Smooth muscle cell (in vitro differentiated cells): ENCODE measurements at regions not wholly inside any gene's neighbourhood (a gene's known extent, or its start where the extent isn't known, plus 50 kb on each side); places are given as distances from the start of the nearest gene placed in this dataset. TPM values are rescaled to one million over a fixed set of nuclear protein-coding genes. Genes with fewer than 3 reads are reported as not detected.

ENCODE experiments used
- DNase-seq: peaks from one replicate; lab custom pipeline; 2025; ENCODE audit not compliant: unreplicated experiment; lab: John Stamatoyannopoulos, UW
- H2AFZ ChIP-seq: fragments of 200-600 bp; sonication (generic); 2 replicates; pipeline ENCODE4 v1.6.0; 2016; ENCODE audit warnings: antibody characterized with exemption, low read depth, mild to moderate bottlenecking
- H3F3A ChIP-seq: fragments of 200-600 bp; sonication (generic); 2 replicates; pipeline ENCODE4 v1.6.0; 2017; ENCODE audit warnings: antibody characterized with exemption, low read depth
- H3K27ac ChIP-seq: fragments of 200-600 bp; sonication (generic); 2 replicates; pipeline ENCODE4 v1.5.1; 2016; ENCODE audit warnings: low read depth, mild to moderate bottlenecking
- H3K27me3 ChIP-seq: fragments of 200-600 bp; sonication (generic); 2 replicates; pipeline ENCODE4 v1.6.1; 2016; ENCODE audit warnings: low read depth, mild to moderate bottlenecking
- H3K36me3 ChIP-seq: fragments of 200-600 bp; sonication (generic); 2 replicates; pipeline ENCODE4 v1.5.1; 2016; ENCODE audit warnings: low read depth
- H3K4me1 ChIP-seq: fragments of 200-600 bp; sonication (generic); 2 replicates; pipeline ENCODE4 v1.5.1; 2016; ENCODE audit warnings: low read depth
- H3K4me2 ChIP-seq: fragments of 200-600 bp; sonication (generic); 2 replicates; pipeline ENCODE4 v1.6.0; 2016; ENCODE audit warnings: mild to moderate bottlenecking
- H3K4me3 ChIP-seq: fragments of 200-600 bp; sonication (generic); 2 replicates; pipeline ENCODE4 v1.5.1; 2016; ENCODE audit warnings: mild to moderate bottlenecking
- H3K79me2 ChIP-seq: fragments of 200-600 bp; sonication (generic); 2 replicates; pipeline ENCODE4 v1.6.0; 2016; ENCODE audit warnings: low read depth, mild to moderate bottlenecking
- H3K9ac ChIP-seq: fragments of 200-600 bp; sonication (generic); 2 replicates; pipeline ENCODE4 v1.6.0; 2016; ENCODE audit warnings: low read depth
- H3K9me3 ChIP-seq: fragments of 200-600 bp; sonication (generic); replicated peaks from 2 replicates; pipeline ENCODE4 v1.5.1; 2016; ENCODE audit warnings: low read depth
- H4K20me1 ChIP-seq: fragments of 200-600 bp; sonication (generic); 2 replicates; pipeline ENCODE4 v1.6.0; 2016; ENCODE audit warnings: low read depth
- CTCF ChIP-seq: fragments of 200-600 bp; sonication (generic); IDR thresholded peaks from 2 replicates; pipeline ENCODE4 v1.5.1; 2017; ENCODE audit warnings: borderline replicate concordance, mild to moderate bottlenecking, antibody characterized with exemption; ENCODE audit not compliant: insufficient read depth, poor library complexity, severe bottlenecking
- WGBS: methylation state at CpG from one replicate; pipeline ENCODE4 v1.1.7; 2016; ENCODE audit warnings: low lambda C conversion rate; 5-methylcytosine and 5-hydroxymethylcytosine counted together
- microRNA counts: library from miRNA; unstranded; fragments of <30 nt; microRNA quantifications from one replicate; lab custom pipeline; 2016
- microRNA-seq: library from miRNA; unstranded; fragments of <30 nt; microRNA quantifications from one replicate; pipeline ENCODE4, GENCODE V29; 2016; ENCODE audit warnings: borderline number of aligned reads
- small RNA-seq: library from RNA; depleted of rRNA; stranded (forward); fragments of <200 nt; gene quantifications from one replicate; pipeline ENCODE3, GENCODE V24; 2014

GRCh38 chr2:184540246-184540789 is 58.0 kb upstream of the ZNF804A start:
- Histone ChIP-seq H3K4me2 (no peak overlapping the region), H3K9ac (no peak overlapping the region), H3K4me1 (no peaks in the 10 kb centered on the region), H3K4me3 (no peak overlapping the region), H3K79me2 (no peaks in the 10 kb centered on the region), H3K36me3 (no peaks in the 10 kb centered on the region), H3K27me3 (no peaks in the 10 kb centered on the region), H4K20me1 (no peaks in the 10 kb centered on the region), H3F3A (no peaks in the 10 kb centered on the region), H2AFZ (no peak overlapping the region), H3K27ac (no peak overlapping the region), H3K9me3 (no peaks in the 10 kb centered on the region)
- DNase-seq = no peak
- no peak for TF ChIP-seq CTCF

GRCh38 chr2:184541591-184541990 is 56.7 kb upstream of the ZNF804A start:
- H3F3A ChIP-seq = no peaks in the 10 kb centered on the region
- no peak overlapping the region for H3K9ac ChIP-seq
- TF ChIP-seq CTCF = no peak
- H2AFZ ChIP-seq = no peak overlapping the region
- no peaks in the 10 kb centered on the region for H3K79me2 ChIP-seq
- no peaks in the 10 kb centered on the region for H3K27me3 ChIP-seq
- 79% methylated on average over 2 of the region's 2 CpGs for WGBS
- no peaks in the 10 kb centered on the region for H4K20me1 ChIP-seq
- no peaks in the 10 kb centered on the region for H3K4me1 ChIP-seq
- no peak overlapping the region for H3K4me3 ChIP-seq
- no peak for DNase-seq
- H3K9me3 ChIP-seq = no peaks in the 10 kb centered on the region
- no peak overlapping the region for H3K27ac ChIP-seq
- no peak overlapping the region for H3K4me2 ChIP-seq
- H3K36me3 ChIP-seq = no peaks in the 10 kb centered on the region

- Histone ChIP-seq H3K79me2 (no peaks in the 10 kb centered on the region), H3K4me2 (no peak overlapping the region), H3F3A (no peaks in the 10 kb centered on the region), H3K9ac (no peak overlapping the region), H3K27me3 (no peaks in the 10 kb centered on the region), H3K4me1 (no peaks in the 10 kb centered on the region), H3K4me3 (no peak overlapping the region), H3K9me3 (no peaks in the 10 kb centered on the region), H3K36me3 (no peaks in the 10 kb centered on the region), H2AFZ (no peak overlapping the region), H3K27ac (no peak overlapping the region), H4K20me1 (no peaks in the 10 kb centered on the region)
- DNase-seq = no peak
- WGBS = 83% methylated on average over 1 of the region's 1 CpG
- no peak for TF ChIP-seq CTCF
These were observed 54.5 kb upstream of the ZNF804A start for GRCh38 chr2:184543832-184544231.

MicroRNAs encoded in the stretch of these regions (microRNA counts, 767-probe panel; counts per million panel counts)
- 183 counts per million for microRNA hsa-miR-548ae (lab: Ali Mortazavi, UCI)

Small RNA genes in the stretch of these regions (microRNA-seq; reads per million reads assigned to microRNA genes)
- not detected for gene MIR548AE1

Small RNA genes in the stretch of these regions (small RNA-seq; reads per million reads assigned to genes)
- gene MIR548AE1 = not detected
